RWPE1 (cell line): ENCODE measurements at regions not wholly inside any gene's neighbourhood (a gene's known extent, or its start where the extent isn't known, plus 50 kb on each side); places are given as distances from the start of the nearest gene placed in this dataset.

Source experiments
- CTCF ChIA-PET: fragments of 350-600 bp; sonication (Branson Sonifier 250); formaldehyde crosslinking; extraction: SDS; loops from one replicate; lab custom pipeline; 2021; lab: Yijun Ruan, JAX
- POLR2A ChIA-PET: fragments of 400-600 bp; formaldehyde crosslinking; extraction: SDS; loops from one replicate; lab custom pipeline; 2020; ENCODE audit warnings: antibody characterized with exemption; ENCODE audit not compliant: low non-redundant PET; lab: Yijun Ruan, JAX
- DNase-seq: peaks from one replicate; pipeline ENCODE4 v3.0.0; 2012; ENCODE audit warnings: low spot score
- H3K27ac ChIP-seq: fragments of 450-650 bp; 2 replicates; pipeline ENCODE4 v1.5.1; 2017
- CTCF ChIP-seq: fragments of 450-650 bp; conservative IDR thresholded peaks from 2 replicates; pipeline ENCODE4 v1.5.1; 2017; ENCODE audit warnings: low read depth, mild to moderate bottlenecking

GRCh38 chr11:10990637-10991193 lies 132.9 kb upstream of the ZBED5 start:
- no peak for TF ChIP-seq CTCF
- ChIA-PET CTCF (interaction anchor here (0.6 kb wide), 1 partner anchor 142 kb away, joined by 4 read pairs; no protein-coding TSS in a partner anchor), POLR2A (no interaction called here)
- DNase-seq = no peak
- H3K27ac ChIP-seq = no peak overlapping the region

GRCh38 chr11:10990160-10990559 lies 132.3 kb upstream of the ZBED5 start:
- CTCF ChIA-PET = interaction anchor here (0.6 kb wide), 2 partner anchors 143 to 531 kb away, joined by 4 to 5 read pairs; no protein-coding TSS in a partner anchor
- H3K27ac ChIP-seq = no peak overlapping the region
- no peak for TF ChIP-seq CTCF
- DNase-seq = no peak
- POLR2A ChIA-PET = no interaction called here

- POLR2A ChIA-PET = no interaction called here
- no peak for DNase-seq
- no peak for TF ChIP-seq CTCF
- H3K27ac ChIP-seq = no peak overlapping the region
- CTCF ChIA-PET = interaction anchor here (0.6 kb wide), 1 partner anchor 10 kb away, joined by 3 read pairs; no protein-coding TSS in a partner anchor
Measured at GRCh38 chr11:10986006-10986405, 128.2 kb upstream of the ZBED5 start.

GRCh38 chr11:10984742-10985141 lies 126.9 kb upstream of the ZBED5 start:
- no peak for TF ChIP-seq CTCF
- ChIA-PET CTCF (interaction anchor here (0.7 to 1.6 kb wide), 3 partner anchors 43 to 192 kb away, joined by 3 to 10 read pairs (median 5); no protein-coding TSS in a partner anchor), POLR2A (no interaction called here)
- no peak for DNase-seq
- H3K27ac ChIP-seq = no peak overlapping the region

GRCh38 chr11:10984250-10984649 lies 126.4 kb upstream of the ZBED5 start:
- ChIA-PET POLR2A (no interaction called here), CTCF (interaction anchor here (0.6 to 1.6 kb wide), 3 partner anchors 44 to 438 kb away, joined by 5 to 10 read pairs (median 7); no protein-coding TSS in a partner anchor)
- no peak overlapping the region for H3K27ac ChIP-seq
- no peak for DNase-seq
- no peak for TF ChIP-seq CTCF

GRCh38 chr11:10982704-10983510 lies 125.1 kb upstream of the ZBED5 start:
- no peak overlapping the region for H3K27ac ChIP-seq
- ChIA-PET CTCF (interaction anchor here (0.7 kb wide), 1 partner anchor 71 kb away, joined by 3 read pairs; no protein-coding TSS in a partner anchor), POLR2A (no interaction called here)
- peak; percentile 34 for DNase-seq
- no peak for TF ChIP-seq CTCF
